GDM1 (cell line): ENCODE measurements at regions not wholly inside any gene's neighbourhood (a gene's known extent, or its start where the extent isn't known, plus 50 kb on each side); places are given as distances from the start of the nearest gene placed in this dataset.

Experiments used
- DNase-seq: peaks from one replicate; lab custom pipeline; 2025; lab: John Stamatoyannopoulos, UW

DNA sequence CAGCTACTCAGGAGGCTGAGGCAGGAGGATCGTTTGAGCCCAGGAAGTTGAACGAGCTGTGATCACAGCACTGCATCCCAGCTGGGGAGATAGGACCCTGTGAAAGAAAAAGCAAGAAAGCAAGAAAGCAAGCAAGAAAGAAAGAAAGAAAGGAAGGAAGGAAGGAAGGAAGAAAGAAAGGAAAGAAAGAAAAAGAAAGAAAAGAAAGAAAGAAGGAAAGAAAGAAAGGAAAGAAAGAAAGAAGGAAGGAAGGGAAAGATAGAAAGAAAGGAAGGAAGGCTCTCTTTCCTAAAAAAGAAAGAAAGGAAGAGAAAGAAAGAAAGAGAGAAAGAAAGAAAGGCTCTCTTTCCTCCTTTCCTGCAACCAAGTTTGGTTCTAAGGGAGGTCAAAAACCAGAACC, 380.3 kb downstream of the PCNX1 start:
- no peak for DNase-seq

- DNase-seq, result no peak
Measured at GRCh38 chr14:71289536-71289935, 382.3 kb downstream of the PCNX1 start.

DNA sequence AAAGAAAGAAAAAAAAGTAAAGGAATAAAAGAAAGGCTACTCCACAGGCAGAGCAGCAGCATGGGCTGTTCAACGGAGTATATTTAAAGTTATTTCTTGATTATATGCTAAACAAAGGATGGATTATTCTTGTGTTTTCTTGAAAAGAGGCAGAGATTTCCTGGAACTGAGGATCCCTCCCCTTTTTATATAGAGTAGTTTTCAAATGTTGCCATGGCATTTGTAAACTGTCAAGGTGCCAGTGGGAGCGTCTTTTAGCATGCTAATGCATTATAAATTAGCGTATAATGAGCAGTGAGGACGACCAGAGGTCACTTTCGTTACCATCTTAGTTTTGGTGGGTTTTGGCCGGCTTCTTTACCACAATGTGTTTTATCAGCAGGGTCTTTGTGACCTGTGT, 383.0 kb downstream of the PCNX1 start:
- DNase-seq, result no peak

- DNase-seq, result peak; percentile 24
Measured at GRCh38 chr14:71290960-71291466, 383.8 kb downstream of the PCNX1 start.

DNA sequence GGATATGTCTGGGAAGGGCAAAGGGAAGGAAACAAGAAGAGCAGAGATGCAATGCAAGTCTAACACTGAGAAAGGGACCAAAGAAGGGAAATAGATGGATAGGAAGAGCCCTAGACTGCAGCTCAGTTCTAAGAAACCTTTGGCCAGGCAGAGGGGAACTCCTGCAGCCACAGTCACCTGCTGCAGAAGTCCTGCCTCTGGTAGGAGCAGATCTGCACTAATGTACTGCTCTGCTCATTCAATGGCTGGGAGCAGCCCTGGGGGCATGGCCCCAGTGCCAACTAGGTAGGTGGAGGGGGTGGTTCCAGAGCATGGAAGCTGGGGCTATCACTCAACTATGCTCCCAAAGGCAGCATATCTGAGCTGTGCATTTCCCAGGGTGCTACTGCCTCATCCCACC, 388.9 kb downstream of the PCNX1 start:
- no peak for DNase-seq

DNA sequence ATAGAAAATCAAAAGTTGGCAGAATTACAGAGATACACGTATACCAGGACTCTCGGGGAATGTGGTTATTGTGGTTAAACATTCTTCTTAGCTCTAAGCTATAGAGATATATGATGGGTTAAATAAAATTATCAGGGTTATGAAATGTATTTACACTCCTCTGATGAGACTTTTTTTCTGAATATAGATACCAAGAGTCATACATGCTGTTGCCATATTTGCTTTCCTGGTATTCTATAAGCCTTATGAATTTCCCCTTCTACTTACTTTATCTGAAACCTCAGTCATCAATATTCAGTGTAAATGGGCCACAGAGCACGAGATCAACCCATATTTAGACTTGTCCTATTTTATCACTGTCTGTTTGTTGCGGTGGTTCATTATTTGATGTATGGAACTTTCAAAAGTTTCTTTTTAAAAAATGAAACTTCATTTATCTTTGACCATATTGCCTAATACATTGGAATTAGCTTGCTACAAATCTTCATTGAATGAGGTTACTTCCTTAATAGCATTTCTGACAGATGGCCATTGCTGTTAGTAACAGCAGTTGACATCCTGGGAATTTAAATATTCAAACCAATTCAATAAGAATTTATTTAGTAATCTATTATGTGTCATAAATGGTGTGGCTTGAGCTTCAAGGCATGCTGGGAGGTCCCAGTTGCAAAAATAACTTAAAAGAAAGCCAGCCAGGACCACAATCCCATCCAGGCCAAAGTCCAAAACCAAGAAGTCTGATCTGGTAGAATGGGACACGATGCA, 393.5 kb downstream of the PCNX1 start:
- no peak for DNase-seq

- DNase-seq, result no peak
Measured at GRCh38 chr14:71301611-71302010, 394.4 kb downstream of the PCNX1 start.

DNA sequence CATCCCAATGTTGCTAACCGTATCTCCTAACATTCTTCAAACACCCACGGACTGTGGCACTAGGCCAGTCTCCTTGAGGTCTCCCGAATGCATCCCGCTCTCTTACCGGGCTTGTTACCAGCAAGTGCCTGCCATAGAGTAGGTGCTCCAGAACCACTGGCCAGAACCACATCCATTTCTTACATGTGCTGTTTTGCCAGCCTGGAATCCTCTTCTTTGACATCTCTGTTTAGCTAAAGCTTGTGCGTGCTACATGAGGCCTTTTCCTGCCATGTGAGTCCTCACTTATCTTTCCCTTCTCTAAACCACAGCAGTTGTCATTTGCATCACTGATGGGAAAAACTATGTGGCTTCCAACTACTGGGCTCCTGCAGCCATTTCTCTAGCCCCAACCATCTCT, 397.4 kb downstream of the PCNX1 start:
- DNase-seq, result no peak

- DNase-seq, result no peak
Measured at GRCh38 chr14:71308671-71309070, 401.4 kb downstream of the PCNX1 start.

DNA sequence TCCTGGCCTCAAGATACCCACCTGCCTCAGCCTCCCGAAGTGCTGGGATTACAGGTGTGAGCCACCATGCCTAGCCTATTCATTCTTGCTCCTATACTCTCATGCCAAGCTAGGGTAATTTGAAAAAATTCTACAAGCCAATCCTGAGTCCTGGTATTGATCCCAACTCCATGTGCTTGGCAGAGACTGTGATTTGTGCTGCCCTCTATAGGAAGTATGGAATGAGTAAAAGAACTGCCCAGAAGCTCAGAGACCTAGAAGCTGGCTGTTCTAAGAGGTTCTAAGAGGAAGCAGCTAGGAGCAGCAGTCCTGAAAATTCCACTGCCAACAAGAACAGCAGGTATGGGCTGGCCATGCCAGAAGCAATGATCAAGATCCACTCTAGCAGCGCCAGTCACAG, 402.5 kb downstream of the PCNX1 start:
- DNase-seq, result no peak

DNA sequence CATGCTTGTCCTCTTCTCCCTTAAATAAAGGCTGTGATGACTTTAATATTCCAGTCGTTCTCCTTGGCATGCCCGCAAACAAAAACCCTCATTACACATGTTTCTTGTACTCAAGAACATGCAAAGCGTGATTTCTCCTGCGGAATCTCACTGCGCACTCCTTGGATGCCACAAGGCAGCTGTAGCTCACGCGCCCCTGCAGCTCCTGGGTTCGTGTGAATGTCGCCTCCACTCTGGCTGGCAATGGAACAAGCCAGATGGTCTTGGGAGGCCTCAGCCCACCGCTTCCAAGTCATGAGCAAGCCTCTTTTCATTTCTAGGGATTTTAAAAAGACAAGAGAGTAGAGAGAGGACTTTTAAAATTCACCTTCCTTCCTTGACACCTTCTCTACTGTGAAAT, 403.8 kb downstream of the PCNX1 start:
- DNase-seq, result no peak

GRCh38 chr14:71314717-71315116, 407.5 kb downstream of the PCNX1 start:
- no peak for DNase-seq

- no peak for DNase-seq
Measured at GRCh38 chr14:71317385-71318096, 410.3 kb downstream of the PCNX1 start.

GRCh38 chr14:71318097-71318459, 410.8 kb downstream of the PCNX1 start:
- no peak for DNase-seq

DNA sequence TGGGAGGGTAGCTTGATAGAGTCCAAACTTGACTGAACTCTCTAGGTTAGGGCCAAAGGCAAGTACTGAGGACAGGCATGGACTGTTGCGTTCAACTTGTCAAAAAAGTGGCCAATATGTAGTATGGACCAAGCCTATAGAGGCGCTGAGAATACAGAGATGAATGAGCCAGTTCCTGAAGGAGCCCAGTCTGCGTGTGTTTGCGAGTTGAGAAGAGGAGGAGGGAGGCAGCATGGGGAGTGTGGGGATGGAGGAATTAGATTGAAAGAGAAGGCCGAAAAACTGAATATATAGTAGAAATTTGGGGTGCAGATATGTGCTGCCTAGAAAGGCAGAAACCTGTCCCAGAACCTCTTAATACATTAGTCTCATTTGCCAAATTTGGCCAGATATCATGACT, 412.4 kb downstream of the PCNX1 start:
- no peak for DNase-seq

GRCh38 chr14:71320107-71320733, 413.0 kb downstream of the PCNX1 start, which contains the start of gene SIPA1L1:
SIPA1L1 (plus strand) TSS chr14:71320476.
- peak; percentile 96 for DNase-seq

GRCh38 chr14:71320734-71321573, 413.7 kb downstream of the PCNX1 start:
- peak; percentile 1 for DNase-seq

GRCh38 chr14:71321574-71322315, 414.5 kb downstream of the PCNX1 start:
- no peak for DNase-seq

- peak; percentile 18 for DNase-seq
Measured at GRCh38 chr14:71322655-71323250, 415.5 kb downstream of the PCNX1 start.

DNA sequence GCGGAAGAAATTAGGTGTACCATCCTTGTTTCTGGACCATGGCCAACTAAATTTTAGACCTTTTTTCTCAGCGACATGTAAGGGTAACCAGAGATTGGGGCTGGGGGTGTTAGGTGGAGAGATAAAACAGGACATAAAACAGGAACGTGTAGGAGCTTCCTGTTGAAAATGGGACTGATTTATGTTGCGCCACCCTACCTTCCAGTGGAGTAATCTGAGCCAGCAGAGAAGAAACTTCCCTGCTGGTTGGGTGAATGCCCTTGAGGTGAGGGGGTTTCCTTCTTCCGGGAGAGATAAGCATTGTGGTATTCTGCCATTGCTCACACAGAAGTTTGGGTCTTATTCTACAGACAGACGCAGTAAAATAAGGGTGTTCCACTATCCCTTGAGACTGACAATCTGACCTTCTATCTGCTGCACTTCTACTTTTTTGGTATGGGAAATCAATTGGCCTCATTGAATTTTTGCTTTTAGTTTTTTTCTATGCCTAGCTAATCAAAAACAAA, 417.6 kb downstream of the PCNX1 start:
- peak; percentile 3 for DNase-seq

- DNase-seq, result no peak
Measured at GRCh38 chr14:71327691-71328090, 420.4 kb downstream of the PCNX1 start.
